Bronchial epithelial cell (primary cell): ENCODE measurements at regions not wholly inside any gene's neighbourhood (a gene's known extent, or its start where the extent isn't known, plus 50 kb on each side); places are given as distances from the start of the nearest gene placed in this dataset.
A peak's percentile ranks its signal among the peaks of the same experiment; 100 is the strongest.

ENCODE experiments used
- DNase-seq: peaks from one replicate; pipeline ENCODE4 v3.0.0-alpha.2; 2010; ENCODE audit warnings: low read depth
- FAIRE-seq: peaks from 2 replicates; lab custom pipeline; 2011; peaks lifted over from hg19 to GRCh38; lab: Jason Lieb, UNC
- H3K27me3 ChIP-seq: 2 replicates; pipeline ENCODE4 v1.5.1; 2011; ENCODE audit warnings: low read length; ENCODE audit not compliant: control insufficient read depth, insufficient read depth
- H3K36me3 ChIP-seq: 2 replicates; pipeline ENCODE4 v1.5.1; 2011; ENCODE audit warnings: low read length; ENCODE audit not compliant: control insufficient read depth, insufficient read depth
- H3K4me3 ChIP-seq: 2 replicates; pipeline ENCODE4 v1.5.1; 2011; ENCODE audit warnings: mild to moderate bottlenecking, low read depth, low read length, control low read depth
- CTCF ChIP-seq: IDR thresholded peaks from 2 replicates; pipeline ENCODE4 v1.5.1; 2011; ENCODE audit warnings: mild to moderate bottlenecking, moderate library complexity, low read length, control low read depth, inconsistent platforms; ENCODE audit not compliant: insufficient read depth, severe bottlenecking

GRCh38 chr3:72678380-72678779, 169.9 kb downstream of the SHQ1 start:
- H3K27me3 ChIP-seq, result no peaks in the 10 kb centered on the region
- DNase-seq, result no peak
- TF ChIP-seq CTCF, result no peak
- no peaks in the 10 kb centered on the region for H3K36me3 ChIP-seq
- no peak for FAIRE-seq
- H3K4me3 ChIP-seq, result no peak overlapping the region

DNA sequence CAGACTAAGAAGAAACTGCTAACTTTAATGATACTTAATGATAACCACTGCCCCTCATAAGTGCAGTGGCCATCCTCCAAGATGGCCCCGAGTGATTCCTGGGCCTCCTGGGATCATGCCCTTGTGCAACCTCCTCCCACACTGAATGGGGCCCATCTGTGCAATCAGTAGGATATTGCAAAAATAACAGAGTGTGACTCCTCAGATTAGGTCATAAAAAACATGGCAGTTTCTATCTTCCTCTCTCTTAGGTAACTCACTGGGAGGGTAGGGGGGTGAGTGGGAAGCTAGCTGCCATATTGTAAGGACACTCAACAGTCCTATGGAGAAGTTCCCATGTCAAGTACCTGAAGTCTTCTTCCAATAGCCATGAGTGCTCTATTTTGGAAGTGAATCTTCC, 173.0 kb downstream of the SHQ1 start:
- Histone ChIP-seq H3K27me3 (peaks cover 1% of the 10 kb centered on the region), H3K4me3 (no peak overlapping the region), H3K36me3 (no peaks in the 10 kb centered on the region)
- FAIRE-seq (peak; percentile 64), DNase-seq (no peak)
- no peak for TF ChIP-seq CTCF

DNA sequence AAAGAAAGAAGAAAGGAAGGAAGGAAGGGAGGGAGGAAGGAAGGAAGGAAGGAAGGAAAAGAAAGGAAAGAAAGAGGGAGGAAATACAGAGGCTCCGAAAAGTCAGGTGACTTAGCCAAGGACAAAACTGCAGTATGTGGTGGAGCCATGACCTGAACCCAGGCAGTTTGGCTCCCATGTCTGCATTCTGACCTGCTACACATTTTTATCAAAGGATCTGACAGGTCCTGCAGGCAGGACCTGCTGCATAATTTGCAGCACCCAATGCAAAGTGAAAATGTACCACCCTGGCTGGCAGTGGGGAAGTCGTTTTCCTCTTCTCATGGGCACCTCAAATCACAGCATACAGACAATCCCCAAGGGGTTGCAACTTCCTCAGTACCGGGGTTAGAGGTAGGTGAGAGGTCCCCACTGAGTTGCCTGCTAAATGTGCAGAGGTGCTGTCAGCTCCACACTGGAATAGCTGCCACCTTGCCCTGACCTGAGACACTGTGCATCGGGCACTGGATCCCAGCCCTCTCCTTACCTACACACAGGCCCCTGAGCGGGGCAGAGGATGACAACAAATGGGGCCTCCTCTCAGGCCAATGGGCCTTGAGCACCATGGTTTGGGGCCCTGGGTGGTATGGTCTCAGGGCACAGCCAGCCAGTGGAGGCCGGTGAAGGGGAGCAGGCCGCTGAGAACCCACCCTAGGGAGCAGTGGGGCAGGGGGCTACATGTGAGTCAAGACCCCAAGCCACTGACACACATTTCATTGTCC, 175.1 kb downstream of the SHQ1 start:
- Histone ChIP-seq H3K27me3 (peaks cover 1% of the 10 kb centered on the region), H3K4me3 (no peak overlapping the region), H3K36me3 (no peaks in the 10 kb centered on the region)
- FAIRE-seq, result no peak
- no peak for TF ChIP-seq CTCF
- DNase-seq, result no peak

DNA sequence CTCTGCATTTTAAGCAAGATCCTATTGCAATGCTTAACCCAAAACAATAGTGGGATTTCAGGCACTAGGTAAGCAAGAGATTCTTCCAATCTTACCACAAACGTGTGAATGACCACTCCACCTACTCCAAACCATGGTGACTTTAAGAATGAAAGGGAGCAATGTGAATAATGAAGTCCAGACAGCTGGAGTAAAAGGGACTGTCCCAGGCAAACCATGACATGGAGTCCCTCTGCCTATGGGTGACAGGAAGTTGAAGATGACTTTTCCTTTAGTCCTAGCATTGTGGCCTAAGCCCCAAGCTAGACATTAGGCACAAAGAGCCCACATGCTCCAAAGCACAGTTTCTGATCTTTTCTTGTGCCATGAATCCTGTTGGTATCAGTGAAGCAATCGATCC, 179.0 kb downstream of the SHQ1 start:
- DNase-seq (no peak), FAIRE-seq (no peak)
- no peak for TF ChIP-seq CTCF
- no peaks in the 10 kb centered on the region for H3K36me3 ChIP-seq
- peaks cover 1% of the 10 kb centered on the region for H3K27me3 ChIP-seq
- H3K4me3 ChIP-seq, result no peak overlapping the region

DNA sequence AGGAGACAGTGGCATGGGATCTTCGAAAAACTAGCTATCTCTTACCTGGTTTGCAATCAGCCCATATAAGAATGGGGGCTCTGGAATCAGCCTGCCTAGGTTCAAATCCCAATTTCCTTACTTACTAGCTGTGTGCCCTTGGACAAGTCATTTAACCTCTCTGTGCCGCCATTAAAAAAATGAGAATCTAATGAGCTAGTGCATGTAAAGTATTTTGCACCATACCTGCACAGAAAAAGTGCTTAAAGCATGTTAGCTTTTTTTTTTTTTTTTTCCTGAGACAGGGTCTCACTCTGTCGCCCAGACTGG, 181.8 kb downstream of the SHQ1 start:
- no peak for DNase-seq
- no peak for FAIRE-seq
- TF ChIP-seq CTCF, result no peak
- Histone ChIP-seq H3K27me3 (peaks cover 1% of the 10 kb centered on the region), H3K4me3 (no peak overlapping the region), H3K36me3 (no peaks in the 10 kb centered on the region)
